Sigmoid colon (tissue), 6 donors: ENCODE measurements at regions not wholly inside any gene's neighbourhood (a gene's known extent, or its start where the extent isn't known, plus 50 kb on each side); places are given as distances from the start of the nearest gene placed in this dataset.

Source experiments
- DNase-seq: peaks from one replicate; pipeline ENCODE4 v3.0.0-alpha.2; 2019
- H3K27ac ChIP-seq, 4 donors: fragments of 200-600 bp; sonication (generic); one replicate each; pipeline ENCODE4 v1.5.1; 2016 to 2019; ENCODE audit warnings: mild to moderate bottlenecking in 1 of 4
- H3K27me3 ChIP-seq, 3 donors: fragments of 200-600 bp; sonication (generic); one replicate each; pipeline ENCODE4 v1.5.1; 2019; ENCODE audit warnings: mild to moderate bottlenecking in 1 of 3
- H3K36me3 ChIP-seq, 4 donors: fragments of 200-600 bp; sonication (generic); one replicate each; pipeline ENCODE4 v1.5.1; 2016 to 2019
- H3K4me1 ChIP-seq, 4 donors: fragments of 200-600 bp; sonication (generic); one replicate each; pipeline ENCODE4 v1.5.1; 2017 to 2019
- H3K4me3 ChIP-seq, 4 donors: fragments of 200-600 bp; sonication (generic); one replicate each; pipeline ENCODE4 v1.5.1; 2017 to 2019; ENCODE audit warnings: mild to moderate bottlenecking in 2 of 4, moderate library complexity in 1 of 4
- H3K9me3 ChIP-seq, 4 donors: fragments of 200-600 bp in 3 of 4; sonication (generic) in 3 of 4; one replicate each; pipeline versions ENCODE4 v1.5.1 to v1.6.1; 2013 to 2019
- CTCF ChIP-seq, 4 experiments: fragments of 450-650 bp in 3 of 4; fragments of 200-600 bp in 1 of 4; IDR thresholded peaks; one replicate each; pipeline ENCODE4 v1.5.1; 2016 to 2019; ENCODE audit warnings: antibody characterized with exemption in 4 of 4, mild to moderate bottlenecking in 3 of 4, moderate library complexity in 2 of 4
- EP300 ChIP-seq, 4 donors: sonication (generic); formaldehyde crosslinking; IDR thresholded peaks; one replicate each; pipeline ENCODE4 v1.6.1; 2017; ENCODE audit warnings: antibody characterized with exemption in 4 of 4
- POLR2A ChIP-seq, 2 donors: fragments of 450-650 bp; IDR thresholded peaks; one replicate each; pipeline ENCODE4 v1.6.1; 2016; ENCODE audit warnings: antibody characterized with exemption in 2 of 2, mild to moderate bottlenecking in 2 of 2, moderate library complexity in 2 of 2
- POLR2AphosphoS5 ChIP-seq, 4 donors: sonication (generic); formaldehyde crosslinking; IDR thresholded peaks; one replicate each; pipeline ENCODE4 v1.6.1; 2017; ENCODE audit warnings: antibody characterized with exemption in 4 of 4
- WGBS, 2 donors: extraction: QIAGEN DNeasy Blood & Tissue Kit; methylation state at CpG; one replicate each; pipeline ENCODE4 v1.1.7; 2013; 5-methylcytosine and 5-hydroxymethylcytosine counted together
- intact Hi-C: fragments of 100-400 bp; cut with DNase I; formaldehyde crosslinking; loops from one replicate; pipeline ENCODE4 v1.15.1; 2023
- donor health status: healthy with polysubstance abuse.
- donor health status: healthy.

- Histone ChIP-seq H3K27ac (no peak overlapping the region), H3K27me3 (no peaks in the 10 kb centered on the region), H3K9me3 (no peaks in the 10 kb centered on the region), H3K36me3 (no peaks in the 10 kb centered on the region), H3K4me1 (no peaks in the 10 kb centered on the region), H3K4me3 (no peak overlapping the region)
- no peak for DNase-seq
- intact Hi-C loops, result no loop called here
- no peak for TF ChIP-seq CTCF (IDR thresholded peaks at IDR 0.05)
- no peak for TF ChIP-seq EP300 (IDR thresholded peaks at IDR 0.05)
- TF ChIP-seq POLR2A (IDR thresholded peaks at IDR 0.05), result no peak
- TF ChIP-seq POLR2AphosphoS5 (IDR thresholded peaks at IDR 0.05), result no peak
- WGBS, 2 donors, result 71 to 73% methylated on average over 3 of the region's 3 CpGs
Measured at GRCh38 chr2:189231719-189232323, 52.3 kb upstream of the COL5A2 start.

GRCh38 chr2:189232759-189233406 lies 53.3 kb upstream of the COL5A2 start:
- intact Hi-C loops, result no loop called here
- Histone ChIP-seq H3K9me3 (no peaks in the 10 kb centered on the region), H3K27me3 (no peaks in the 10 kb centered on the region), H3K27ac (no peak overlapping the region), H3K4me1 (no peaks in the 10 kb centered on the region), H3K36me3 (no peaks in the 10 kb centered on the region), H3K4me3 (no peak overlapping the region)
- no peak for TF ChIP-seq CTCF (IDR thresholded peaks at IDR 0.05)
- no peak for TF ChIP-seq EP300 (IDR thresholded peaks at IDR 0.05)
- DNase-seq, result no peak

GRCh38 chr2:189233527-189233926 lies 54.0 kb upstream of the COL5A2 start:
- no peaks in the 10 kb centered on the region for H3K27me3 ChIP-seq
- H3K27ac ChIP-seq, result no peak overlapping the region
- no peak overlapping the region for H3K4me3 ChIP-seq
- WGBS, 2 donors, result 83 to 86% methylated on average over 2 of the region's 2 CpGs
- no peaks in the 10 kb centered on the region for H3K36me3 ChIP-seq
- intact Hi-C loops, result no loop called here
- no peaks in the 10 kb centered on the region for H3K9me3 ChIP-seq
- no peaks in the 10 kb centered on the region for H3K4me1 ChIP-seq
- no peak for DNase-seq
- TF ChIP-seq POLR2AphosphoS5 (IDR thresholded peaks at IDR 0.05) (no peak), POLR2A (IDR thresholded peaks at IDR 0.05) (no peak), EP300 (IDR thresholded peaks at IDR 0.05) (no peak), CTCF (IDR thresholded peaks at IDR 0.05) (no peak)

GRCh38 chr2:189234991-189235390 lies 55.4 kb upstream of the COL5A2 start:
- DNase-seq, result no peak
- no peaks in the 10 kb centered on the region for H3K9me3 ChIP-seq
- intact Hi-C loops, result no loop called here
- H3K27me3 ChIP-seq, result no peaks in the 10 kb centered on the region
- TF ChIP-seq POLR2AphosphoS5 (IDR thresholded peaks at IDR 0.05), result no peak
- H3K36me3 ChIP-seq, result no peaks in the 10 kb centered on the region
- H3K4me1 ChIP-seq, result no peaks in the 10 kb centered on the region
- no peak overlapping the region for H3K4me3 ChIP-seq
- no peak overlapping the region for H3K27ac ChIP-seq

- no peaks in the 10 kb centered on the region for H3K36me3 ChIP-seq
- no peaks in the 10 kb centered on the region for H3K9me3 ChIP-seq
- no peaks in the 10 kb centered on the region for H3K4me1 ChIP-seq
- 95 to 96% methylated on average over 2 of the region's 2 CpGs for WGBS, 2 donors
- TF ChIP-seq EP300 (IDR thresholded peaks at IDR 0.05) (no peak), CTCF (IDR thresholded peaks at IDR 0.05) (no peak), POLR2A (IDR thresholded peaks at IDR 0.05) (no peak), POLR2AphosphoS5 (IDR thresholded peaks at IDR 0.05) (no peak)
- no peak overlapping the region for H3K27ac ChIP-seq
- no peak for DNase-seq
- H3K4me3 ChIP-seq, result no peak overlapping the region
- intact Hi-C loops, result no loop called here
- no peaks in the 10 kb centered on the region for H3K27me3 ChIP-seq
Measured at GRCh38 chr2:189236066-189236465, 56.5 kb upstream of the COL5A2 start.
